GM12878 (cell line): ENCODE measurements at regions not wholly inside any gene's neighbourhood (a gene's known extent, or its start where the extent isn't known, plus 50 kb on each side); places are given as distances from the start of the nearest gene placed in this dataset.

Experiments used
- ATAC-seq: fragments of 200-7000 bp; cut with Tn5 transposase; 3 replicates; pipeline ENCODE4 v1.9.1; 2020; ENCODE audit warnings: mild to moderate bottlenecking, moderate library complexity
- BruUV-seq: library from RNA; stranded (reverse); fragments of 400-500 nt; replicated peaks from 2 replicates; lab custom pipeline; 2021; lab: Mats Ljungman, UMichigan
- CTCF ChIA-PET: fragments of 300-600 bp; sonication (Branson Sonifier 250); formaldehyde crosslinking; extraction: SDS; loops from one replicate; lab custom pipeline; 2021; ENCODE audit warnings: inconsistent platforms; lab: Yijun Ruan, JAX
- POLR2A ChIA-PET: fragments of 350-600 bp; formaldehyde crosslinking; extraction: SDS; loops from one replicate; lab custom pipeline; 2021; ENCODE audit warnings: inconsistent platforms; lab: Charles Lee
- RAD21 ChIA-PET: fragments of 300-600 bp; sonication (Branson Sonifier 250); formaldehyde crosslinking; loops from one replicate; lab custom pipeline; 2023; ENCODE audit warnings: antibody characterized with exemption; ENCODE audit not compliant: unreplicated experiment; lab: Charles Lee
- SMC1A ChIA-PET: fragments of 300-600 bp; sonication (Branson Sonifier 250); formaldehyde crosslinking; loops from one replicate; lab custom pipeline; 2023; ENCODE audit not compliant: unreplicated experiment, uncharacterized antibody; lab: Charles Lee
- DNase-seq: peaks from one replicate; pipeline ENCODE4 v3.0.0-alpha.2; 2011; ENCODE audit warnings: low read depth, low spot score
- FAIRE-seq: peaks from 3 replicates; lab custom pipeline; 2011; peaks lifted over from hg19 to GRCh38; lab: Jason Lieb, UNC
- H2AFZ ChIP-seq: 2 replicates; pipeline ENCODE4 v1.6.0; 2011; ENCODE audit warnings: low read depth, low read length, control low read depth; ENCODE audit not compliant: control insufficient read depth
- H3K27ac ChIP-seq: 2 replicates; pipeline ENCODE4 v1.5.1; 2011; ENCODE audit warnings: control low read depth; ENCODE audit not compliant: control insufficient read depth, insufficient read depth
- H3K27me3 ChIP-seq, 2 experiments: replicated peaks in 1 of 2; 2 replicates each; pipeline versions ENCODE4 v1.6.0 to v1.6.1; 2011; ENCODE audit warnings: low read length in 1 of 2; ENCODE audit not compliant: control insufficient read depth in 2 of 2, insufficient read depth in 2 of 2
- H3K36me3 ChIP-seq, 2 experiments: 2 replicates each; pipeline ENCODE4 v1.5.1; 2011; ENCODE audit warnings: low read length in 1 of 2; ENCODE audit not compliant: control insufficient read depth in 2 of 2, insufficient read depth in 2 of 2
- H3K4me1 ChIP-seq: 2 replicates; pipeline ENCODE4 v1.6.1; 2011; ENCODE audit warnings: mild to moderate bottlenecking, low read length, moderate library complexity, mixed read lengths; ENCODE audit not compliant: control insufficient read depth, insufficient read depth
- H3K4me2 ChIP-seq: 2 replicates; pipeline ENCODE4 v1.6.0; 2011; ENCODE audit warnings: control low read depth; ENCODE audit not compliant: control insufficient read depth, insufficient read depth
- H3K4me3 ChIP-seq: fragments of 200-600 bp; sonication (generic); 2 replicates; pipeline ENCODE4 v1.5.1; 2016
- H3K79me2 ChIP-seq: 2 replicates; pipeline ENCODE4 v1.6.0; 2011; ENCODE audit warnings: low read length; ENCODE audit not compliant: control insufficient read depth, insufficient read depth
- H3K9ac ChIP-seq: 2 replicates; pipeline ENCODE4 v1.8.0; 2011; ENCODE audit warnings: low read length, control low read depth, mixed read lengths; ENCODE audit not compliant: control insufficient read depth, insufficient read depth
- H3K9me3 ChIP-seq: replicated peaks from 3 replicates; pipeline ENCODE4 v1.5.1; 2011; ENCODE audit warnings: mild to moderate bottlenecking, low read length; ENCODE audit not compliant: control insufficient read depth, insufficient read depth
- H4K20me1 ChIP-seq: 2 replicates; pipeline ENCODE4 v1.6.0; 2011; ENCODE audit not compliant: control insufficient read depth, insufficient read depth
- BCL3 ChIP-seq: IDR thresholded peaks from 2 replicates; pipeline ENCODE4 v1.6.1; 2011; ENCODE audit warnings: borderline replicate concordance, low read depth, mild to moderate bottlenecking, moderate library complexity, low read length; ENCODE audit not compliant: insufficient read depth, poor library complexity, severe bottlenecking
- CHD2 ChIP-seq: IDR thresholded peaks from 2 replicates; pipeline ENCODE4 v1.6.1; 2011; ENCODE audit warnings: low read depth, low read length, improper control_type of control experiment, borderline replicate concordance
- CREB1 ChIP-seq: IDR thresholded peaks from 2 replicates; pipeline ENCODE4 v1.6.1; 2012; ENCODE audit warnings: low read depth, mild to moderate bottlenecking, inconsistent platforms
- E4F1 ChIP-seq: fragments of 450-650 bp; IDR thresholded peaks from 2 replicates; pipeline ENCODE4 v1.6.1; 2018; ENCODE audit warnings: borderline replicate concordance, mild to moderate bottlenecking; ENCODE audit not compliant: partially characterized antibody
- EGR1 ChIP-seq, 2 experiments: IDR thresholded peaks; 1 replicate in 1 of 2; 2 replicates in 1 of 2; pipeline ENCODE4 v1.6.1; 2011 to 2012; ENCODE audit warnings: low read depth in 2 of 2, low read length in 2 of 2, borderline replicate concordance in 1 of 2, mild to moderate bottlenecking in 1 of 2, moderate library complexity in 1 of 2
- FOXM1 ChIP-seq: IDR thresholded peaks from 2 replicates; pipeline ENCODE4 v1.6.1; 2012; ENCODE audit warnings: low read depth, mild to moderate bottlenecking, inconsistent platforms, low read length, moderate library complexity
- HCFC1 ChIP-seq: fragments of 150-350 bp; IDR thresholded peaks from 2 replicates; pipeline ENCODE4 v1.6.1; 2014; ENCODE audit warnings: low read length
- HSF1 ChIP-seq: fragments of 150-350 bp; IDR thresholded peaks from 2 replicates; pipeline ENCODE4 v1.6.1; 2014; ENCODE audit warnings: mild to moderate bottlenecking, low read depth, low read length
- NFIC ChIP-seq: IDR thresholded peaks from 2 replicates; pipeline ENCODE4 v1.6.1; 2012; ENCODE audit warnings: low read depth, mild to moderate bottlenecking, inconsistent platforms, low read length, moderate library complexity
- NR2F1 ChIP-seq: fragments of 450-650 bp; conservative IDR thresholded peaks from 2 replicates; pipeline ENCODE4 v1.6.1; 2017; ENCODE audit warnings: mild to moderate bottlenecking
- POLR2AphosphoS2 ChIP-seq: IDR thresholded peaks from 2 replicates; pipeline ENCODE4 v1.6.1; 2011; ENCODE audit warnings: low read depth, mild to moderate bottlenecking, low read length, improper control_type of control experiment, moderate library complexity
- RAD51 ChIP-seq: fragments of 450-650 bp; IDR thresholded peaks from 2 replicates; pipeline ENCODE4 v1.6.1; 2016; ENCODE audit warnings: moderate library complexity, mild to moderate bottlenecking, inconsistent platforms
- SREBF1 ChIP-seq: IDR thresholded peaks from 2 replicates; pipeline ENCODE4 v1.6.1; 2012; ENCODE audit warnings: mild to moderate bottlenecking, low read length
- SUPT20H ChIP-seq: IDR thresholded peaks from 2 replicates; pipeline ENCODE4 v1.6.1; 2011; ENCODE audit warnings: low read depth, mild to moderate bottlenecking, low read length, moderate library complexity, borderline replicate concordance; ENCODE audit not compliant: control insufficient read depth
- USF1 ChIP-seq: IDR thresholded peaks from 2 replicates; pipeline ENCODE4 v1.6.1; 2011; ENCODE audit warnings: borderline replicate concordance, low read depth, mild to moderate bottlenecking, moderate library complexity, mixed read lengths, low read length; ENCODE audit not compliant: insufficient read depth; ENCODE audit errors: extremely low read length
- YBX1 ChIP-seq: fragments of 450-650 bp; IDR thresholded peaks from 2 replicates; pipeline ENCODE4 v1.6.1; 2016; ENCODE audit warnings: antibody characterized with exemption
- ZBED1 ChIP-seq: IDR thresholded peaks from 2 replicates; pipeline ENCODE4 v1.6.1; 2016; ENCODE audit warnings: borderline replicate concordance
- WGBS: methylation state at CpG from one replicate; pipeline ENCODE4 v1.1.6; 2016; ENCODE audit warnings: low lambda C conversion rate; ENCODE audit not compliant: insufficient replicate concordance, insufficient coverage; ENCODE audit errors: missing lambda C conversion rate; 5-methylcytosine and 5-hydroxymethylcytosine counted together
- in situ Hi-C: fragments of 300-500 bp; cut with MboI; formaldehyde crosslinking; loops from 9 replicates; pipeline ENCODE4 v1.14.3; 2018; ENCODE audit warnings: mixed read lengths
- intact Hi-C: fragments of 100-400 bp; cut with micrococcal nuclease; formaldehyde crosslinking; loops from one replicate; pipeline ENCODE4 v1.14.2; 2022; ENCODE audit not compliant: unreplicated experiment

DNA sequence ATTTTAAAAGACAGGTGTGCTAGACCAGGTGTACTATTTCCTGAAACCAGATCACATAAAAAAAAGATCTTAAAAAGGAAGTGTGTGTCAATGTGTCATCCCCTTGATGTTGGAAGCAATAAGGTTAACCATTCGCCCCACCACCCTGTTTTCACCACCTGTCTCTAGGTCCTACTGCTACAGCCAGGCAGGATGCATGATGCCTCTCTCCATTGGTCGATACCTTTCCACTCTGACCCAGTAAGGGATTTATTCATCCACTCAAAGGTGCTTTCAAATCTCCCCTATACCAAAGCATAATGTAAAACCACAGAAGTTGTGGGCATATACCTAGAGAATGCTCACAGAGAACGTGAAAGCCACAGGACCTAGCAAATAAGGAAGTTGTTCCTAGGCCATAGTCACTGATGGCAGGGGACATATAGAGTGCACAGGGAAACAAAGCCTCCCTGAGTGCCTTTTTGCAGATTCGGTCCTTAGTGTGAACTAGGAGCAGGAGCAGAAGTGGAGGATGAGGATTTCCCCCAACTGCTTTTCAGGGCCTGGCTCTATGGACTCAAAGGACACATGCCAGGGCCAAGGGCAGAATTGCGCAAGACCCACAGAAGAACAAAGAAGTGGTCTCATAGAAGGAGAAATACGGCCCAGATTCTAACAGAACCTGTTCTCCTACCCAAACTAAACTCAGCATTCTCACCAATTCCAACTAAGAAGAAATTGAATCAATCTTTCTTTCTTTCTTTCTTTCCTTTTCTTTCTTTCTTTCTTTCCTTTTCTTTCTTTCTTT lies 631.5 kb upstream of the NRP1 start (continued):
- TF ChIP-seq RAD51 = no peak

GRCh38 chr10:33963729-33964128 lies 629.3 kb upstream of the NRP1 start:
- Histone ChIP-seq H3K9me3 (no peaks in the 10 kb centered on the region), H3K4me2 (no peak overlapping the region), H3K27me3 (no peaks in the 10 kb centered on the region), H2AFZ (no peak overlapping the region), H4K20me1 (no peaks in the 10 kb centered on the region), H3K4me1 (no peaks in the 10 kb centered on the region), H3K36me3 (no peaks in the 10 kb centered on the region), H3K27ac (no peak overlapping the region), H3K79me2 (no peaks in the 10 kb centered on the region), H3K9ac (no peak overlapping the region), H3K4me3 (no peak overlapping the region)
- in situ Hi-C loops = no loop called here
- CTCF ChIA-PET = no interaction called here
- intact Hi-C loops = no loop called here
- DNase-seq (no peak), ATAC-seq (no peak), FAIRE-seq (no peak)
- POLR2A ChIA-PET = no interaction called here
- RAD21 ChIA-PET = no interaction called here
- SMC1A ChIA-PET = no interaction called here
- WGBS = 15% methylated on average over 4 of the region's 4 CpGs
- BruUV-seq = no TSS peak
- TF ChIP-seq SREBF1 = no peak
- no peak for TF ChIP-seq HSF1
- no peak for TF ChIP-seq FOXM1
- no peak for TF ChIP-seq EGR1 (IDR thresholded peaks at IDR 0.05; ENCODE audit: borderline replicate concordance in 1 of 2, low read depth in 2 of 2, low read length in 2 of 2)
- no peak for TF ChIP-seq POLR2AphosphoS2
- TF ChIP-seq ZBED1 = no peak
- no peak for TF ChIP-seq SUPT20H
- TF ChIP-seq NFIC = no peak
- no peak for TF ChIP-seq HCFC1
- TF ChIP-seq BCL3 = no peak
- no peak for TF ChIP-seq YBX1
- TF ChIP-seq NR2F1 = no peak
- no peak for TF ChIP-seq E4F1
- no peak for TF ChIP-seq CHD2
- TF ChIP-seq USF1 = no peak
- no peak for TF ChIP-seq CREB1
